GM23338 (cell line): ENCODE measurements at regions not wholly inside any gene's neighbourhood (a gene's known extent, or its start where the extent isn't known, plus 50 kb on each side); places are given as distances from the start of the nearest gene placed in this dataset.

ENCODE experiments used
- ATAC-seq: fragments of 200-7000 bp; cut with Tn5 transposase; 3 replicates; pipeline ENCODE4 v1.9.1; 2020
- DNase-seq: peaks from one replicate; pipeline ENCODE4 v3.0.0-alpha.2; 2015; ENCODE audit warnings: low spot score
- H2AFZ ChIP-seq: fragments of 200-600 bp; sonication (generic); 2 replicates; pipeline ENCODE4 v1.8.0; 2016; ENCODE audit warnings: antibody characterized with exemption, mild to moderate bottlenecking, moderate library complexity
- H3F3A ChIP-seq: fragments of 200-600 bp; sonication (generic); replicated peaks from 2 replicates; pipeline ENCODE4 v1.8.0; 2017; ENCODE audit warnings: antibody characterized with exemption, mixed run types, low read depth
- H3K27ac ChIP-seq: fragments of 200-600 bp; sonication (generic); 2 replicates; pipeline ENCODE4 v1.6.1; 2016; ENCODE audit warnings: low read depth
- H3K27me3 ChIP-seq: fragments of 200-600 bp; sonication (generic); 2 replicates; pipeline ENCODE4 v1.8.0; 2016; ENCODE audit warnings: mild to moderate bottlenecking, mixed run types, moderate library complexity; ENCODE audit not compliant: insufficient read depth
- H3K36me3 ChIP-seq: fragments of 200-600 bp; sonication (generic); 2 replicates; pipeline ENCODE4 v1.8.0; 2016; ENCODE audit warnings: mild to moderate bottlenecking; ENCODE audit not compliant: insufficient read depth
- H3K4me1 ChIP-seq: fragments of 200-600 bp; sonication (generic); 2 replicates; pipeline ENCODE4 v1.8.0; 2016; ENCODE audit warnings: mild to moderate bottlenecking, moderate library complexity; ENCODE audit not compliant: insufficient read depth
- H3K4me2 ChIP-seq: fragments of 200-600 bp; sonication (generic); 2 replicates; pipeline ENCODE4 v1.7.1; 2017; ENCODE audit warnings: mixed run types
- H3K4me3 ChIP-seq: fragments of 200-600 bp; sonication (generic); 2 replicates; pipeline ENCODE4 v1.6.1; 2016; ENCODE audit warnings: mixed run types
- H3K79me2 ChIP-seq: fragments of 200-600 bp; sonication (generic); replicated peaks from 2 replicates; pipeline ENCODE4 v1.8.0; 2017; ENCODE audit warnings: mild to moderate bottlenecking; ENCODE audit not compliant: insufficient read depth
- H3K9me2 ChIP-seq: fragments of 200-600 bp; sonication (generic); 2 replicates; pipeline ENCODE4 v1.8.0; 2017; ENCODE audit not compliant: insufficient read depth
- H4K20me1 ChIP-seq: fragments of 200-600 bp; sonication (generic); replicated peaks from 2 replicates; pipeline ENCODE4 v1.8.0; 2017; ENCODE audit warnings: mild to moderate bottlenecking; ENCODE audit not compliant: insufficient read depth
- H3K27ac Mint-ChIP-seq: 2 replicates; pipeline ENCODE4 v1.8.0; 2020; ENCODE audit warnings: inconsistent platforms, mild to moderate bottlenecking, moderate library complexity, mixed read lengths
- H3K27me3 Mint-ChIP-seq: 3 replicates; pipeline ENCODE4 v1.8.0; 2022; ENCODE audit warnings: low read depth, mild to moderate bottlenecking, moderate library complexity, mixed read lengths, inconsistent platforms; ENCODE audit not compliant: insufficient read depth, poor library complexity
- H3K36me3 Mint-ChIP-seq: 3 replicates; pipeline ENCODE4 v1.8.0; 2021; ENCODE audit warnings: low read depth, mild to moderate bottlenecking, inconsistent platforms, moderate library complexity, mixed read lengths
- H3K4me1 Mint-ChIP-seq: 3 replicates; pipeline ENCODE4 v1.8.0; 2020; ENCODE audit warnings: mild to moderate bottlenecking, inconsistent platforms, mixed read lengths
- H3K4me3 Mint-ChIP-seq: 3 replicates; pipeline ENCODE4 v1.8.0; 2021; ENCODE audit warnings: moderate library complexity, mild to moderate bottlenecking, inconsistent platforms, mixed read lengths
- H3K9me3 Mint-ChIP-seq: 3 replicates; pipeline ENCODE4 v1.8.0; 2020; ENCODE audit warnings: moderate library complexity, mild to moderate bottlenecking, inconsistent platforms, mixed read lengths
- CREB1 ChIP-seq: fragments of 250-450 bp; sonication (Bioruptor Pico); IDR thresholded peaks from 2 replicates; pipeline ENCODE4 v1.5.0; 2020; ENCODE audit warnings: low read depth, mild to moderate bottlenecking, moderate library complexity
- ETS1 ChIP-seq: IDR thresholded peaks from 2 replicates; pipeline ENCODE4 v1.6.1; 2016; ENCODE audit warnings: antibody characterized with exemption
- EZH2 ChIP-seq: fragments of 200-600 bp; sonication (generic); IDR thresholded peaks from one replicate; pipeline ENCODE4 v1.8.0; 2017; ENCODE audit warnings: antibody characterized with exemption, mild to moderate bottlenecking, low read depth; ENCODE audit not compliant: unreplicated experiment
- POLR2AphosphoS5 ChIP-seq: IDR thresholded peaks from 2 replicates; pipeline ENCODE4 v1.6.1; 2016; ENCODE audit warnings: antibody characterized with exemption, low read depth
- STAT1 ChIP-seq: IDR thresholded peaks from one replicate; pipeline ENCODE4 v1.6.1; 2016; ENCODE audit warnings: antibody characterized with exemption; ENCODE audit not compliant: unreplicated experiment
- ZNF331 ChIP-seq: fragments of 250-450 bp; sonication (Bioruptor Pico); IDR thresholded peaks from 2 replicates; pipeline ENCODE4 v1.5.0; 2020; ENCODE audit warnings: low read depth, mild to moderate bottlenecking, moderate library complexity
- TF ChIP-seq, protein P1 (sequence below): IDR thresholded peaks from one replicate; pipeline ENCODE4 v1.6.1; 2018; ENCODE audit warnings: antibody characterized with exemption; ENCODE audit not compliant: unreplicated experiment
- TF ChIP-seq, protein P2 (sequence below), 2 experiments: fragments of 200-600 bp in 1 of 2; sonication (generic) in 1 of 2; conservative IDR thresholded peaks; 2 replicates each; pipeline versions ENCODE4 v1.5.1 to v1.6.1; 2016 to 2017; ENCODE audit warnings: antibody characterized with exemption in 2 of 2, low read depth in 2 of 2, mild to moderate bottlenecking in 2 of 2, moderate library complexity in 1 of 2

DNA sequence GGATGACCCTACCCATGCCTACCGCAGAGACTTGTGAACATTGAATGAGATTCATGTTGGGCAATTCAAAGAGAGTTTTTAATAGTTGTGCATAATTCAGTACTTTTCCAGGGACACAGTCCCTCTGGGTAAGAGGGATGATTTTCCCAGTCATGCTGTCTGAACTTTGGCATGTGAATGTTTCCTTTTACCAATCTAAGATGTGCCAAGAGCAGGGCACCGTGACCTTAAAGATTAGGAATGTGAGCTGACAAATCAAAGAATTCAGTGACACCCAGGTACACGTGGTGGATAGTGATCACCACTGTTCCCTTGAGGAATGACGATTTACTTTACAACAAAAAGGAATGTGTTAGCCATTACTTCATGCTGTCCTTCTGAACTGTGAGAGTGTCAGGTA lies 515.6 kb downstream of the PPARGC1A start:
- no peaks in the 10 kb centered on the region; the same call in 2 of the 3 replicates for H3K36me3 Mint-ChIP-seq
- Histone ChIP-seq H3K4me1 (no peaks in the 10 kb centered on the region), H4K20me1 (no peaks in the 10 kb centered on the region), H3K4me3 (no peak overlapping the region), H3K79me2 (no peaks in the 10 kb centered on the region), H3K27ac (no peak overlapping the region), H3K27me3 (no peaks in the 10 kb centered on the region), H3K4me2 (no peak overlapping the region), H3K36me3 (peaks cover 3% of the 10 kb centered on the region; the same call in 1 of the 2 replicates), H3K9me2 (peaks cover 3% of the 10 kb centered on the region; the same call in 1 of the 2 replicates), H2AFZ (no peak overlapping the region), H3F3A (no peaks in the 10 kb centered on the region)
- no peaks in the 10 kb centered on the region for H3K27me3 Mint-ChIP-seq
- DNase-seq, result no peak
- H3K4me1 Mint-ChIP-seq, result peaks cover 6% of the 10 kb centered on the region; the same call in 2 of the 3 replicates
- H3K27ac Mint-ChIP-seq, result no peak overlapping the region
- H3K4me3 Mint-ChIP-seq, result no peak overlapping the region
- H3K9me3 Mint-ChIP-seq, result no peaks in the 10 kb centered on the region; the same call in 2 of the 3 replicates
- no peak for ATAC-seq
- TF ChIP-seq ZNF331 (CRISPR knock-in tag), result no peak
- TF ChIP-seq, protein P1, sequence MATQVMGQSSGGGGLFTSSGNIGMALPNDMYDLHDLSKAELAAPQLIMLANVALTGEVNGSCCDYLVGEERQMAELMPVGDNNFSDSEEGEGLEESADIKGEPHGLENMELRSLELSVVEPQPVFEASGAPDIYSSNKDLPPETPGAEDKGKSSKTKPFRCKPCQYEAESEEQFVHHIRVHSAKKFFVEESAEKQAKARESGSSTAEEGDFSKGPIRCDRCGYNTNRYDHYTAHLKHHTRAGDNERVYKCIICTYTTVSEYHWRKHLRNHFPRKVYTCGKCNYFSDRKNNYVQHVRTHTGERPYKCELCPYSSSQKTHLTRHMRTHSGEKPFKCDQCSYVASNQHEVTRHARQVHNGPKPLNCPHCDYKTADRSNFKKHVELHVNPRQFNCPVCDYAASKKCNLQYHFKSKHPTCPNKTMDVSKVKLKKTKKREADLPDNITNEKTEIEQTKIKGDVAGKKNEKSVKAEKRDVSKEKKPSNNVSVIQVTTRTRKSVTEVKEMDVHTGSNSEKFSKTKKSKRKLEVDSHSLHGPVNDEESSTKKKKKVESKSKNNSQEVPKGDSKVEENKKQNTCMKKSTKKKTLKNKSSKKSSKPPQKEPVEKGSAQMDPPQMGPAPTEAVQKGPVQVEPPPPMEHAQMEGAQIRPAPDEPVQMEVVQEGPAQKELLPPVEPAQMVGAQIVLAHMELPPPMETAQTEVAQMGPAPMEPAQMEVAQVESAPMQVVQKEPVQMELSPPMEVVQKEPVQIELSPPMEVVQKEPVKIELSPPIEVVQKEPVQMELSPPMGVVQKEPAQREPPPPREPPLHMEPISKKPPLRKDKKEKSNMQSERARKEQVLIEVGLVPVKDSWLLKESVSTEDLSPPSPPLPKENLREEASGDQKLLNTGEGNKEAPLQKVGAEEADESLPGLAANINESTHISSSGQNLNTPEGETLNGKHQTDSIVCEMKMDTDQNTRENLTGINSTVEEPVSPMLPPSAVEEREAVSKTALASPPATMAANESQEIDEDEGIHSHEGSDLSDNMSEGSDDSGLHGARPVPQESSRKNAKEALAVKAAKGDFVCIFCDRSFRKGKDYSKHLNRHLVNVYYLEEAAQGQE, result no peak
- no peak for TF ChIP-seq POLR2AphosphoS5
- no peak for TF ChIP-seq ETS1
- TF ChIP-seq, protein P2, sequence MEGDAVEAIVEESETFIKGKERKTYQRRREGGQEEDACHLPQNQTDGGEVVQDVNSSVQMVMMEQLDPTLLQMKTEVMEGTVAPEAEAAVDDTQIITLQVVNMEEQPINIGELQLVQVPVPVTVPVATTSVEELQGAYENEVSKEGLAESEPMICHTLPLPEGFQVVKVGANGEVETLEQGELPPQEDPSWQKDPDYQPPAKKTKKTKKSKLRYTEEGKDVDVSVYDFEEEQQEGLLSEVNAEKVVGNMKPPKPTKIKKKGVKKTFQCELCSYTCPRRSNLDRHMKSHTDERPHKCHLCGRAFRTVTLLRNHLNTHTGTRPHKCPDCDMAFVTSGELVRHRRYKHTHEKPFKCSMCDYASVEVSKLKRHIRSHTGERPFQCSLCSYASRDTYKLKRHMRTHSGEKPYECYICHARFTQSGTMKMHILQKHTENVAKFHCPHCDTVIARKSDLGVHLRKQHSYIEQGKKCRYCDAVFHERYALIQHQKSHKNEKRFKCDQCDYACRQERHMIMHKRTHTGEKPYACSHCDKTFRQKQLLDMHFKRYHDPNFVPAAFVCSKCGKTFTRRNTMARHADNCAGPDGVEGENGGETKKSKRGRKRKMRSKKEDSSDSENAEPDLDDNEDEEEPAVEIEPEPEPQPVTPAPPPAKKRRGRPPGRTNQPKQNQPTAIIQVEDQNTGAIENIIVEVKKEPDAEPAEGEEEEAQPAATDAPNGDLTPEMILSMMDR (conservative IDR thresholded peaks at IDR 0.05; ENCODE audit: low read depth in 2 of 2), result no peak
- TF ChIP-seq EZH2, result no peak

GRCh38 chr4:23373261-23373660 lies 516.6 kb downstream of the PPARGC1A start:
- peak overlapping the region; percentile 15; the same call in 1 of the 2 replicates for H3K27ac Mint-ChIP-seq
- Histone ChIP-seq H3K27me3 (no peaks in the 10 kb centered on the region), H2AFZ (0 out of 2 replicates have a peak overlapping the region, but pooled peaks have one; percentile 11), H3K79me2 (no peaks in the 10 kb centered on the region), H3K4me2 (no peak overlapping the region), H3K9me2 (peaks cover 3% of the 10 kb centered on the region; the same call in 1 of the 2 replicates), H3K4me3 (no peak overlapping the region), H4K20me1 (no peaks in the 10 kb centered on the region), H3K36me3 (no peaks in the 10 kb centered on the region), H3F3A (no peaks in the 10 kb centered on the region), H3K4me1 (no peaks in the 10 kb centered on the region), H3K27ac (no peak overlapping the region)
- no peaks in the 10 kb centered on the region for H3K27me3 Mint-ChIP-seq
- no peaks in the 10 kb centered on the region; the same call in 2 of the 3 replicates for H3K9me3 Mint-ChIP-seq
- H3K4me1 Mint-ChIP-seq, result peaks cover 10% of the 10 kb centered on the region; the same call in 2 of the 3 replicates
- ATAC-seq, result no peak
- no peaks in the 10 kb centered on the region; the same call in 2 of the 3 replicates for H3K36me3 Mint-ChIP-seq
- DNase-seq, result peak; percentile 33
- no peak overlapping the region for H3K4me3 Mint-ChIP-seq
- TF ChIP-seq STAT1, result no peak
- no peak for TF ChIP-seq CREB1
- TF ChIP-seq, protein P2 (conservative IDR thresholded peaks at IDR 0.05; ENCODE audit: low read depth in 2 of 2), result no peak
